ENCODE measurements at regions not wholly inside any gene's neighbourhood (a gene's known extent, or its start where the extent isn't known, plus 50 kb on each side); places are given as distances from the start of the nearest gene placed in this dataset.

DNA sequence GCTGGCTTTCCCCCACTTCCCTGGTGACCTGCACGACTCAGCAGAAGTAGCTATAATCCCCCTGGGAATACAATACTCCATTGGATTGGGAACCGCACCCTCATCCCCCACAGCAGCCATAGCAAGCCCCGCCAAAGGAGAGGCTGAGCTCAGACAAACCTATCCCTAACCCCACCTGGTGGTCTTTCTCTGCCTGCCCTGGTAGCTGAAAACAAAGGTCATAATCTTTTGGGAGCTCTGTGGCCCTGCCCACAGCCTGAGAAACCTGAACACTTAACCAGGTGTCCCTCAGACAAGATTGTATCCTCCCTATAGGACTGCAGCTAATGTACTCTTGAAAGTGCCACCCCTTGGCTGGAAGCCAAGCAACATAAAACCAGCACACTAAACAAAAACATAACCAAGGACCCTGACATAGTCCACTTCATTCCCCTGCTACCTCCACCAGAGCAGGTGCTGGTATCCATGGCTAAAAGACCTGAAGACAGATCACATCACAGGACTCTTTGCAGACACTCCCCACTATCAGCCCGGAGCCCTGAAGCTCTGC, 71.6 kb upstream of the RUNX1 start:
- TF ChIP-seq, protein P1, sequence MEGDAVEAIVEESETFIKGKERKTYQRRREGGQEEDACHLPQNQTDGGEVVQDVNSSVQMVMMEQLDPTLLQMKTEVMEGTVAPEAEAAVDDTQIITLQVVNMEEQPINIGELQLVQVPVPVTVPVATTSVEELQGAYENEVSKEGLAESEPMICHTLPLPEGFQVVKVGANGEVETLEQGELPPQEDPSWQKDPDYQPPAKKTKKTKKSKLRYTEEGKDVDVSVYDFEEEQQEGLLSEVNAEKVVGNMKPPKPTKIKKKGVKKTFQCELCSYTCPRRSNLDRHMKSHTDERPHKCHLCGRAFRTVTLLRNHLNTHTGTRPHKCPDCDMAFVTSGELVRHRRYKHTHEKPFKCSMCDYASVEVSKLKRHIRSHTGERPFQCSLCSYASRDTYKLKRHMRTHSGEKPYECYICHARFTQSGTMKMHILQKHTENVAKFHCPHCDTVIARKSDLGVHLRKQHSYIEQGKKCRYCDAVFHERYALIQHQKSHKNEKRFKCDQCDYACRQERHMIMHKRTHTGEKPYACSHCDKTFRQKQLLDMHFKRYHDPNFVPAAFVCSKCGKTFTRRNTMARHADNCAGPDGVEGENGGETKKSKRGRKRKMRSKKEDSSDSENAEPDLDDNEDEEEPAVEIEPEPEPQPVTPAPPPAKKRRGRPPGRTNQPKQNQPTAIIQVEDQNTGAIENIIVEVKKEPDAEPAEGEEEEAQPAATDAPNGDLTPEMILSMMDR (IDR thresholded peaks at IDR 0.05; ENCODE audit: insufficient read depth, low read length), result no peak
- TF ChIP-seq POLR2AphosphoS5 (IDR thresholded peaks at IDR 0.05; ENCODE audit: low read depth) (no peak), REST (IDR thresholded peaks at IDR 0.05; ENCODE audit: insufficient replicate concordance, low read depth) (no peak), GABPA (IDR thresholded peaks at IDR 0.05; ENCODE audit: low read depth) (no peak), SPI1 (IDR thresholded peaks at IDR 0.05; ENCODE audit: borderline replicate concordance, low read depth) (no peak)

Data from HL-60 (cell line).